GM18951 (cell line): ENCODE measurements at regions not wholly inside any gene's neighbourhood (a gene's known extent, or its start where the extent isn't known, plus 50 kb on each side); places are given as distances from the start of the nearest gene placed in this dataset.
"Not testable (repeated sequence)": the region's sequence is repeated elsewhere in the genome, so short reads cannot be mapped to it uniquely, and the experiment has no call there.

Experiments
- POLR2A ChIP-seq: IDR thresholded peaks from 4 replicates; pipeline ENCODE4 v1.6.1; 2011; ENCODE audit warnings: mild to moderate bottlenecking; ENCODE audit not compliant: insufficient read length, insufficient read depth; ENCODE audit errors: extremely low read depth
- in situ Hi-C: fragments of 300-500 bp; cut with MboI; formaldehyde crosslinking; loops from one replicate; pipeline ENCODE4 v1.12.0; 2022; ENCODE audit warnings: low sequenced_read_pairs, mixed read lengths, inconsistent platforms; ENCODE audit not compliant: unreplicated experiment

GRCh38 chr22:11626422-11626773 lies 3901.6 kb upstream of the OR11H1 start:
- TF ChIP-seq POLR2A: no peak
- in situ Hi-C loops: no loop called here

- in situ Hi-C loops: not testable (repeated sequence)
These were observed 3901.0 kb upstream of the OR11H1 start for GRCh38 chr22:11627036-11627435.

- TF ChIP-seq POLR2A: no peak
- in situ Hi-C loops: no loop called here
These were observed 3900.6 kb upstream of the OR11H1 start for GRCh38 chr22:11627436-11627797.

- no peak for TF ChIP-seq POLR2A
- in situ Hi-C loops: no loop called here
These were observed 3900.0 kb upstream of the OR11H1 start for GRCh38 chr22:11627798-11628650.

- in situ Hi-C loops: no loop called here
- TF ChIP-seq POLR2A: no peak
These were observed 3899.1 kb upstream of the OR11H1 start for GRCh38 chr22:11628651-11629511.

- in situ Hi-C loops: no loop called here
- TF ChIP-seq POLR2A: no peak
These were observed 3898.2 kb upstream of the OR11H1 start for GRCh38 chr22:11629661-11630385.

- in situ Hi-C loops: not testable (repeated sequence)
These were observed 3897.5 kb upstream of the OR11H1 start for GRCh38 chr22:11630386-11631084.
